HEK293 (cell line): ENCODE measurements at regions not wholly inside any gene's neighbourhood (a gene's known extent, or its start where the extent isn't known, plus 50 kb on each side); places are given as distances from the start of the nearest gene placed in this dataset.

ENCODE experiments used
- CTCF ChIA-PET: fragments of 350-600 bp; formaldehyde crosslinking; extraction: SDS; loops from one replicate; lab custom pipeline; 2021; ENCODE audit warnings: antibody characterized with exemption; lab: Yijun Ruan, JAX
- POLR2A ChIA-PET: fragments of 300-600 bp; formaldehyde crosslinking; extraction: SDS; loops from one replicate; lab custom pipeline; 2020; ENCODE audit warnings: antibody characterized with exemption, inconsistent platforms; lab: Yijun Ruan, JAX
- H3K27ac ChIP-seq: fragments of 200-500 bp; sonication (Bioruptor generic); 2 replicates; pipeline ENCODE4 v1.5.1; 2014; ENCODE audit warnings: low read depth, low read length, control low read depth, inconsistent platforms; ENCODE audit errors: extremely low read depth
- H3K36me3 ChIP-seq, 2 experiments: fragments of 200-500 bp in 1 of 2; sonication (Bioruptor generic) in 1 of 2; 1 replicate in 1 of 2; 2 replicates in 1 of 2; pipeline ENCODE4 v1.5.1; 2014 to 2017; ENCODE audit warnings: inconsistent platforms in 2 of 2, low read length in 2 of 2; ENCODE audit not compliant: control insufficient read depth in 2 of 2, insufficient read depth in 1 of 2
- H3K4me1 ChIP-seq: fragments of 200-500 bp; sonication (Bioruptor generic); 2 replicates; pipeline ENCODE4 v1.5.1; 2014; ENCODE audit warnings: mild to moderate bottlenecking, low read length, inconsistent platforms; ENCODE audit not compliant: control insufficient read depth, insufficient read depth
- H3K4me3 ChIP-seq: 2 replicates; pipeline ENCODE4 v1.5.1; 2011; ENCODE audit warnings: low read depth, mild to moderate bottlenecking, control low read depth, low read length, moderate library complexity
- H3K9me3 ChIP-seq: fragments of 200-500 bp; sonication (Bioruptor generic); 2 replicates; pipeline ENCODE4 v1.5.1; 2014; ENCODE audit warnings: low read depth, low read length, inconsistent platforms; ENCODE audit not compliant: control insufficient read depth, insufficient read depth
- GLI4 ChIP-seq: fragments of 450-650 bp; formaldehyde crosslinking; IDR thresholded peaks from 2 replicates; pipeline ENCODE4 v1.5.1; 2016; ENCODE audit warnings: missing biosample characterization, missing genetic modification characterization
- HIC1 ChIP-seq: fragments of 450-650 bp; formaldehyde crosslinking; IDR thresholded peaks from 2 replicates; pipeline ENCODE4 v1.5.1; 2016; ENCODE audit warnings: missing biosample characterization, missing genetic modification characterization
- MEIS1 ChIP-seq: sonication (generic); formaldehyde crosslinking; IDR thresholded peaks from 2 replicates; pipeline ENCODE4 v1.8.1; 2022; ENCODE audit warnings: missing genetic modification reagents, mild to moderate bottlenecking, borderline replicate concordance
- ZBTB11 ChIP-seq: fragments of 450-650 bp; formaldehyde crosslinking; conservative IDR thresholded peaks from 2 replicates; pipeline ENCODE4 v1.5.1; 2016; ENCODE audit warnings: low read depth, missing biosample characterization, missing genetic modification characterization
- ZBTB17 ChIP-seq: fragments of 450-650 bp; formaldehyde crosslinking; IDR thresholded peaks from 2 replicates; pipeline ENCODE4 v1.5.1; 2016; ENCODE audit warnings: missing biosample characterization, missing genetic modification characterization
- ZFHX2 ChIP-seq: fragments of 450-650 bp; formaldehyde crosslinking; conservative IDR thresholded peaks from 2 replicates; pipeline ENCODE4 v1.5.1; 2016; ENCODE audit warnings: missing biosample characterization, missing genetic modification characterization
- ZNF239 ChIP-seq: fragments of 450-650 bp; formaldehyde crosslinking; IDR thresholded peaks from 2 replicates; pipeline ENCODE4 v1.5.1; 2016; ENCODE audit warnings: missing biosample characterization, missing genetic modification characterization
- ZNF26 ChIP-seq: fragments of 450-650 bp; formaldehyde crosslinking; IDR thresholded peaks from 2 replicates; pipeline ENCODE4 v1.5.1; 2016; ENCODE audit warnings: missing biosample characterization, missing genetic modification characterization
- ZNF302 ChIP-seq: fragments of 450-650 bp; formaldehyde crosslinking; IDR thresholded peaks from 2 replicates; pipeline ENCODE4 v1.5.1; 2016; ENCODE audit warnings: missing biosample characterization, missing genetic modification characterization, low read depth
- ZNF324 ChIP-seq: fragments of 450-650 bp; formaldehyde crosslinking; IDR thresholded peaks from 2 replicates; pipeline ENCODE4 v1.5.1; 2016; ENCODE audit warnings: missing biosample characterization, missing genetic modification characterization
- ZNF362 ChIP-seq: fragments of 450-650 bp; formaldehyde crosslinking; IDR thresholded peaks from 2 replicates; pipeline ENCODE4 v1.5.1; 2016; ENCODE audit warnings: missing biosample characterization, missing genetic modification characterization
- ZNF423 ChIP-seq: fragments of 450-650 bp; formaldehyde crosslinking; IDR thresholded peaks from 2 replicates; pipeline ENCODE4 v1.5.1; 2016; ENCODE audit warnings: missing biosample characterization, missing genetic modification characterization
- ZNF571 ChIP-seq: fragments of 450-650 bp; formaldehyde crosslinking; IDR thresholded peaks from 2 replicates; pipeline ENCODE4 v1.5.0; 2017; ENCODE audit warnings: missing biosample characterization, missing genetic modification characterization
- ZNF600 ChIP-seq: fragments of 450-650 bp; formaldehyde crosslinking; IDR thresholded peaks from 2 replicates; pipeline ENCODE4 v1.5.1; 2016; ENCODE audit warnings: missing biosample characterization, missing genetic modification characterization
- ZNF626 ChIP-seq: fragments of 450-650 bp; sonication (Bioruptor Pico); formaldehyde crosslinking; IDR thresholded peaks from 2 replicates; pipeline ENCODE4 v1.5.1; 2018; ENCODE audit warnings: missing biosample characterization, missing genetic modification characterization, inconsistent platforms
- ZNF639 ChIP-seq: fragments of 450-650 bp; formaldehyde crosslinking; IDR thresholded peaks from 2 replicates; pipeline ENCODE4 v1.5.1; 2016; ENCODE audit warnings: missing biosample characterization, missing genetic modification characterization
- ZNF658 ChIP-seq: fragments of 450-650 bp; formaldehyde crosslinking; IDR thresholded peaks from 2 replicates; pipeline ENCODE4; 2016; ENCODE audit warnings: missing biosample characterization, missing genetic modification characterization

- TF ChIP-seq HIC1 (tag by site-specific recombination) (no peak), ZNF571 (no peak), ZNF626 (no peak), ZNF239 (no peak)
- TF ChIP-seq, all 188 proteins: peak for 0
Measured at GRCh38 chr4:160981083-160981482, 1182.7 kb downstream of the FSTL5 start (continued).

GRCh38 chr4:160983035-160983434 is 1180.8 kb downstream of the FSTL5 start:
- H3K27ac ChIP-seq: no peak overlapping the region
- no peaks in the 10 kb centered on the region for H3K36me3 ChIP-seq
- H3K9me3 ChIP-seq: no peaks in the 10 kb centered on the region
- no peaks in the 10 kb centered on the region for H3K4me1 ChIP-seq
- CTCF ChIA-PET: no interaction called here
- TF ChIP-seq ZNF600 (tag by site-specific recombination) (no peak), ZFHX2 (tag by site-specific recombination) (no peak), MEIS1 (CRISPR knock-in tag) (no peak), ZBTB11 (tag by site-specific recombination) (no peak), ZNF26 (no peak), GLI4 (tag by site-specific recombination) (no peak), ZNF658 (no peak), ZNF362 (tag by site-specific recombination) (no peak), ZNF639 (tag by site-specific recombination) (no peak), ZNF324 (tag by site-specific recombination) (no peak), ZNF423 (tag by site-specific recombination) (no peak), ZNF302 (tag by site-specific recombination) (no peak), ZBTB17 (no peak)
- TF ChIP-seq, all 188 proteins: peak for 0
- no peak overlapping the region for H3K4me3 ChIP-seq
- POLR2A ChIA-PET: no interaction called here
